NOMO-1 treated with dmso at 0.1 percent for 144 hours (cell line): ENCODE measurements at regions not wholly inside any gene's neighbourhood (a gene's known extent, or its start where the extent isn't known, plus 50 kb on each side); places are given as distances from the start of the nearest gene placed in this dataset.
"Not testable (repeated sequence)": the region's sequence is repeated elsewhere in the genome, so short reads cannot be mapped to it uniquely, and the experiment has no call there.

Source experiments
- DNase-seq: peaks from one replicate; lab custom pipeline; 2025; ENCODE audit not compliant: unreplicated experiment; lab: John Stamatoyannopoulos, UW

DNA sequence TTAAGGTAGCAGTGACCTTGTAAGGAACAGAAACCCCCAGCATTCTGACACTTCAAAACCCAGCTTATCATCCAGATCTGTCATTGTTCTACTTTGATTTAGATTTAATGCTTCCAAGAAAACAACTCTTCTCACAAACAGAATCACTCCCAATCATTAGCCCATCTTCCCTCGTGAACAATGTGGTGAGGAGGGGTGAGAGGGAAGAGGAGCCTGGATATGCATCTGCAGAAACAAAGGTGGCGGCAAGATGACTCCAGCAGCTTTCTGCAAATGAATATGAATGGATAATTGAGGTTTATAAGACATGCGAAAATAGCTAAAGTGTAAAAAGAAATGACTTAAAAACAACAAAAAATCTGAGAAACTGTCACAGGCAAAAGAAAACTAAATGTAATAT, 859.9 kb upstream of the SLC10A2 start:
- DNase-seq, result no peak

DNA sequence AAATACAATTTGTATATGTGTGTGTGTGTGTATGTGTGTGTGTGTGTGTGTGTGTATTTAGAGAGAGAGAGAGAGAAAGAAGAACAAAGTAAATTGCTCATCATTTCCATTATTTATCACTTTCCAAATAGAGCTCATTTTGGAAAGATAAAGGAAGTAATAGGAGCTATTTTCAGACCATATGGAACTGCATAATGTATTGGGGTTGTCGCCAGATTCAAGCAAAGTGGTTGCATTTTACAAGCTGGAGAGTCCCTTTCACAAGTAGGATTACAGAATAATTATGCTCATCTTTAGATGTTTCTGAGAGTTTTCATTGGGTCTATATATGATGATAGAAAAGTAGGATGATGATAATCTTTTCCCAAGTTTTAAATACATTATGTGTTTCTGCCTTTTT, 842.7 kb upstream of the SLC10A2 start:
- DNase-seq, result no peak

DNA sequence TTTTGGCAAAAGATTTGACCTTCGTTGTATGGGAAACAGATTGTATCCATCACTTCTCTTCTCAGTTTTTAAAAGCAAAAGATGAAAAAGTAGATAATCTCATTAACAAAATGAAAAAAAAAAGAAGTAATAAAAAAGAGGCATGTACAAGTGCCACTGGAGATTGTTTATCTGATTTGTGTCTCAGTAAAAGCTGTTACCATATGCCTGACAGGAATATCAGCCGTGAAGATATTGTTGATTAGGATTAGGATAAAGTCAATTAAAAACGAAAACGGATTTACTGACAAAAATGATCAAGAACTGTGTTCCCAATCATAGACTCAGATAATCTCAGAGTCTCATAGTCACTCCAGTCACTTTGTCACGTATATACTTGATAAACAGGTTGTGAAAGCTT, 842.1 kb upstream of the SLC10A2 start:
- DNase-seq, result no peak

DNA sequence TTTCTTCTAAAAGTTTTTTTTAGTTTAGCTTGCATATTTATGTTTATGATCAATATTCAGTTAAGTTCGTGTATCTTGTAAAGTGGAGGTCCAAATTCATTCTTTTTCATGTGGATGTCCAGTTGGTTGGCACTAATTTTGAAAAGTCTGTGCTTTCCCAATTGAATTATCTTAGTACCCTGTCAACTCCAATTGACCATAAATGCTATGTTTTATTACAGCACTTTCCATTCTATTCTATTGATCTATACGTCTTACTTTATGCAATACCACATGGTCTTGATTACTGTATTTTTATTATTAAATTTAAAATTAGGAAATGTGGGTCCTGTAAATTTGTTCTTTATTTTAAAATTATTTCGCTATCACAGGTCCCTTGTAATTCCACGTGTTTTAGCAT, 837.6 kb upstream of the SLC10A2 start:
- no peak for DNase-seq

DNA sequence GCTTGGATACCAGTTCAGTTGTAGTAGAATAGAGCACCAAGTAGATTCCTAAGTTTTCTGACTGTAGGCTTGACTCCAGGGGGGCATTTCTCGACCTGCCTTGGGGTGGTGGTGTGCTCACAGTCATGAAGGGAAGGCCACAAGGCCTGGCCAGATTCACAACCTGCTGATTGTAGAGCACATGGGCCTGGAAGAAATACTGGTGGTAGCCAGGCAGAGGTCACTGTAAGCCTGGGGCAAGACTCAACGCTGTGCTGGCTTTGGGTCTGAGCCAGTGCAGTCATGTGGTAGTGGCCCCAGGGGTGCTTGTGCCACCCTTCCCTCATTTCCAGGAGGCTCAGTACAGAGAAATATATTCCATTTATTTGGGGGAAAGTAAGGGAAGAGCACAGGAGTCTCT, 832.3 kb upstream of the SLC10A2 start:
- DNase-seq, result no peak

DNA sequence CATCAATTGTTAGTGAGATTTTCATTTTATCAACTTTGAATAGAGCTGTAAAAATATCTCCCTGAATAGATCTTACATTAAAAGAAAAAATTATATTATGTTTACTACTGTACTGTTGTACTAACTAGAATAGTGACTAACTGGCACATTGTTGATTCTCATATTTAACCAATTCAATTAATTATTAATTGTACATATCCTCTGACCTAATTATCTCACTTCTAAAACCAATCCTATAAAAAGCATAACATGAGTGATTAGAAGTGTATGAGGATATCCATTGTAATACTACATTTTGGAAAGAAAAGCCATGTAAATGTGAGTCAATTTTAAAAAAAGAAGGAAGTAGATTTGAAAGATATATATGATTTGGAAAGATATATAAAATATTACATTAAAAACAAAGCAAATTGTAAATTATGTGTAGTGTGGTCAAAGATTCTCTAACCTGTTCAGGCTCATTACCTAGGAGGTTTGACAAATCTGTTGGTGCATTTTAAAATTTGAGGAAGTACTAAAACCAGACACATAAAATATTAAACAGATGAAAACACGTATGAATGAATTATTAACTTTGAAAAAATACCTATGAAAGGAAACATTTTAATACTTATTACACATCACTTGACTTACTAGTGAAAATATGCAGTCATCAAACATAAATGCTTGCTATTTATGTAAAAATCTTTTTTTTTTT, 829.8 kb upstream of the SLC10A2 start:
- DNase-seq, result no peak

DNA sequence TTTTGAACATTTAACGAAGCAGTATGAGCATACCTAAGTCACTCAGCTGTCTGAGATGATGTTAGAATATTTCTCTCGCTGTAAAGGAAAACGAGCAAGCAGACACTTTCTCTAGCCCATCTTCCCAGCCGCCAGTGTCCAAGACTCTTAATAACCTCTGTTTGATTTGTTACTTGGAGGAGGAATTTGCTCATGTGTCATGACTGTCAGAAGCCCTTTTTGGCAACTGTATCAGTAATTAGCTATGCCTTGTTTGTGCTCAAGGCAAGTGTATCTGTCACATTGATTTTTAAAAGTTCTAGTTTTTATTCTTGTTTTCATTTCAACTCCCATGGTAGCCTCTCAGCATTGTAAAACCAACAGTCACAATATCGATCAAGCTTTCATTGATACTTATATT, 828.4 kb upstream of the SLC10A2 start:
- DNase-seq, result no peak

DNA sequence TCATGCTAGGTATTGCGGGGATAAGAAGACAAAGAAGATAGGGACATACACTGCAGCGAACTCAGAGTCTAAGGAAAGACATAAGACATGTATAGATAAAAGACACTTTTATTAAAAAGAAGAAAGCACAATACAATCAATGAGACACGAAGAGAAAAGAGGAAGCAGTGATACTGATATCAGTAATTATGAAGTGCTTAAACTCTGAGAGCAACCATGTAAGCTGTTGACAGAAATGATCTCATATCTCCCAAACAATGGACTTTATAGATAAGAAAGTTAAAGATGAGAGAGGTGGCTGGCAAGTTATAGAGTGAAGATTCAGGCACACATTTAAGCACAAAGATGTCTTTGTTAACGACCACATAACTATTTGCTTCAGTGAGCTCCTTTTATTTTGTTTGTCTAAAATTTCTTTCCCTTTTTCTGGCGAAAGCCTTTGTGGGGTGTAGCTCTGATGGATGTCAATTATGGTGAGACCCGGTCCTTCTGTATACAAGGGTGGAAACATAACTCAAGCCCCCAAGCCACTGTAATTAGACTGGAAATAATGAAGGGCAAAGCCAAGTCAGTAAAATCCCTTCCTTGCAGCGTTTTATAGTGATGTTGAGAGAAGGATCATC, 818.0 kb upstream of the SLC10A2 start:
- no peak for DNase-seq

DNA sequence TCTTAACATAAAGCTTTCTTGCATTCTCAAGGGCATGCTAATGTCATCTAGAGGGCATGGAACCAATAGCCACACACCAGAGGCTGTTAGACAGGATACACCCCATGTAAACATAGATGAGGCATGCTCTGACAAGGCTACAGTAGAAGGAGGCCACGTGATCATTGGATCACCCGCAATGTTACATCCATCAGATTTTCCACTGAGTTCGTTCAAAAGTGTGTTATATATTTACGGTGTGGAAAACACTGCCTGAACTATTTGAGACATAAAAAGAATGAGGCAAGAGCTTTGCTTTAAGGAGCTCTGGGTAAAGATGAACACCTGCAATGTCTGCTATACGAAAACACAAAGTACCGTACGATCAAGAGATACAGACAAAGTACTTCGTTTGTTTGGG, 817.5 kb upstream of the SLC10A2 start:
- DNase-seq, result no peak

DNA sequence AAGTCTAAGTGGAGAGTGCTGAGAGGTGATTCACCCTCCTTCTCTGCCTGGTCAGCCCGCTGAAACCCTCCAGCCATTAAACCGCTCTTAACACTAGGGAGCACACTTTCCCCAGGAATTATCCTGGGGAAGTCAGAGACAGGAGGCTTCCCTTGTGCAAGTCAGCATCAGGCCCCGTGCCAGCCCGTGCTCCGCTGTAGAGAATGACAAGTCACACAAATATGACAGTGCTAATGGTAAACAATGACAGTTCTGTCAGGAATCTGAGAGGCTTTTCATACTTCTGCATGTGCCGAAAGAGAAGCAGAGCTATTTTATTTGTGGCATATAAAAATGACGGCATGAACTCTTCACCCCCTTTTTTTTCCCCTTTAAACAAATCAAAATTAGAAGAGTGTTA, 816.9 kb upstream of the SLC10A2 start:
- peak; percentile 13 for DNase-seq

DNA sequence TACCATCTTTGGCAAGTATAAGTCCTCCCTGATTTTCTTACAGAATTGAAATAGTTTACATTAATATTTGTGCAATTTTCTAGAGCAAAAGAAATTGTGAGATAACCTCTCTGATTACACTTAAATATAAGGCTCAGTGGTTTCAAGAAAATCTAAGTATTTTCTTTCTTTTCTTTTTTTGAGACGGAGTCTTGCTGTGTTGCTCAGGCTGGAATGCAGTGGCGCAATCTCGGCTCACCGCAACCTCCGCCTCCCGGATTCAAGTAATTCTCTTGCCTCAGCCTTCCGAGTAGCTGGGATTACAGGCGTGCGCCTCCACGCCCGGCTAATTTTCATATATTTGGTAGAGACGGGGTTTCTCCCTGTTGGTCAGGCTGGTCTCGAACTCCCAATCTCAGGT, 813.9 kb upstream of the SLC10A2 start:
- DNase-seq, result not testable (repeated sequence)

DNA sequence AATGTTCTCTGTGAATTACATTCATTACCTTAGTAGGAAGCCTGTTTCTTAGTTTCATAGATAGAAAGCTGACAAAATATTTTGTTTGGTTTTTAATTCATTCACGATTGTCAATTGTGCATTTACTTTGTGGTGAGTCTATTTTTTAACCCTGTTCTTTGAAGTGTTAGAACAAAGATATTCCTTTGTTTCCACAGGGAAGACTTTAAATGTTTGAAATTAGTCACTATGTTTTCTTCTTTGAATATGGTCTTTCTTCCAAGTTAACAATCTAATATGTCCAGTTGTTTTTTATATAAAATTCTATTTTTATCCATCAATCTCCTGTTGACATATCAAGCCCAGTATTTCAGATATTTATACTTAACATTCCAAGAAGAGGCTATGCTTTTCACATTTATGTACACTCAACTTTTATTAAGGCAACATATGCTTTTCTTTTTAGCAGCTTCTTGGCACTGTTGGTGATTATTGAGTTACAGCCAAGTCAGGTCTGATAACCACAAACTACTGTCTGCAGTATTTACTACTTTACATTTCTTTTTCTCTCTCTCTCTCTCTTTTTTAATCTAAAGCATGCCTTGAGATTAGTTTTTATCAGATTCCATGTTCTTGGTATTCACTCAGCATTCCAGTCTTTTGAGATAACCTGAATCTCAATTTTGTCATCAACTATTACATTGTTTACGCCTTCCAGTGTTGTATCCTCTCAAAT, 812.8 kb upstream of the SLC10A2 start:
- no peak for DNase-seq

DNA sequence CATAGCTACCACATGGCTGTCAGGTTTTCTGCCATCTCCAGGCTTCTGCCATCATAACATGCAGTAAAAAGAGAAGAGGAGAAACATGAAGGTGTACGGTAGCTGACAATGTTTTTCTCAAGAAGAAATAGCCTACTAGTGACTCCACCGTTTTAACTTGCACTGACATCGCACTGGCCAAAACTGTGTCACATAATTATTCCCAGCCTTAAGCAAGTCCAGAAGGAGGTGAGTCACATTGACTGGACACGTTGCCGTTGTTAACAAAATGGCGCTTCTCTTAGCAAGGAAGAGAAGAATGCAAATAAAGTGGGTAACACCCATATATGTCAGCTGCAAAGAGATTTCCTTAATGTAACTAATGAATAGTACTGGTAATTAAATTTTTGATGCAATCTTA, 810.4 kb upstream of the SLC10A2 start:
- no peak for DNase-seq

DNA sequence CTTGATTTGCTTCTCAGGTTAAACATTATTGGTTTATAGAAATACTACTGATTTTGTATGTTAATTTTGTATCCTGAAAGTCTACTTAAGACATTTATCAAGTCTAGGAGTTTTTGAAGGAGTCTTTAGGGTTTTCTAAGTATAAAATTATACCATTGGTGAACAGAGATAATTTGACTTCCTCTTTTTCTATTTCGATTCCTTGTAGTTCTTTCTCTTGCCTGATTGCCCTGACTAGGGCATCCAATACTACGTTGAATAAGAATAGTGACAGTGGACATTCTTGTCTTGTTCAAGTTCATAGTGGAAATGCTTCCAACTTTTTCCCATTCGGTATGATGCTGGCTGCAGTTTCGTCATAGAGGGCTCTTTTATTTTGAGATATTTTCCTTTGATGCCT, 807.5 kb upstream of the SLC10A2 start:
- no peak for DNase-seq

DNA sequence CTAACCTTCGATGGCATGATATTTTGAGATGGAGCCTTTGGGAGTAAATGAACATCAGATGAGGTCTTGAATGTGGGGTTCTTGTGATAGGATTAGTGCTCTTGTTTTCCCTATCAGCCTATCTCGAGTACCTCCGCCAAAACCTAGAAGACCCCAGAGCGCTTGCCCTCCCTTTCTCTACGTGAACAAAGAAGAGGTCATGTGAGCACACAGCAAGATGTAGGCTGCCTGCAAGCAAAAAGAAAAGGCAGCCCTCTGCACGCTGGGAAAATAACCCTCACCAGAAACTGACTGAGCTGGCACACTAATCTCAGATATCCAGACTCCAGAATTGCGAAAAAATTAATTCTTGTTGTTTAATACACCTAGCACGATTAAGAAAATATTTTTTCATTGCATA, 799.8 kb upstream of the SLC10A2 start:
- DNase-seq, result no peak

DNA sequence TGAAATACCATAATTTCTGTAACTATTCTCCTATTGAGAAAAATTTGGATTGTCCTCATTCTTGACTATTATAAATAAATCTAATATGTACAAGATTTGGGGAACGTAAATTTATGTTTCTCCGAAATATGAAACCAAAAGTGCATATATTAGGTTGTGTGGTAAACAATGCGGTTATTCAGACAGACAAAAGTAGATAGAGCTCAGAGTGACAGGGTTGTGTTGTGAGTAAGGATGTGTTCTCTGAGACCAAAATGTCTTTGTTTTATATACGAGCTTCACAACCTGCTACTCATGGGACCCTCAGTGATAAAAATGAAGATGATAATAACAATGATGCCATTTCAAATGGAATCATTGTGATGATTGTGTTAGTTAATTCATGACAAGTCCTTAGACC, 796.3 kb upstream of the SLC10A2 start:
- DNase-seq, result no peak

DNA sequence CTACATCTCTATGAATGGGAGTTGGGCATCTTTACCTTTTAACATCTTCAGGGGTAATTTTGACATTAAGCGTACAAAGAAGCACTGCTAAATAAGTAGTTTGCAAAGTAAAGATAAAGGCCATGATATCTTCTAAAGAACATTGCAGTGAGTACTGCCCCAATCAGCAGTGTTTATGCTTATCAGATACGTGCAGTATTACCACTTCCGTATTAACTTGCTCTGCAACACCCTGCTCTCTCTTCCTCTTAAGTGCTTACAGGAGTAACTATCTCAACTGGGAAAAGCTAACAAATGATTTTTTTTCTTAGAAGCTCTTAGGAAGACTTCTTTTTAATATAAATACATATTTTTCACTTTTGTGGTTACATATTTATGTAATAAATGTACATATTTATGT, 793.7 kb upstream of the SLC10A2 start:
- DNase-seq, result no peak

DNA sequence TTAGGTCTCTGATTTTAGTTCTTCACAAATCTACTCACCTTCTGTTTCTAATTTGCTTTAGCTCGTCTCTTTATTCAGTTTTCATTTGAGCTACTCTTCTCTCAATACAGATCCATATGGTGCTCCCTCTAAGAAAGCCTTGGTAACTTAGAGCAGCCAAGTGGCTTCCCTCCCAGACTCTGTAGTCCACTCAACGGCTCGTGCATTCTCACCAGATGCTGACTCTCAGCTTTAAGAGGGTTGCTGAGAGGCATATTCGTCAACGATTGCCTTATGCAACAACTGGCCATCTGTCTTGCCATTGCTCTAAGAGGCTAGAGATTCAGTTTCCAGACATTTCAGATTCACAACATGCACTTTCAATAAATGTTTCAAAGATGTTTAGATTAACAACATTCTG, 785.8 kb upstream of the SLC10A2 start:
- DNase-seq, result no peak

DNA sequence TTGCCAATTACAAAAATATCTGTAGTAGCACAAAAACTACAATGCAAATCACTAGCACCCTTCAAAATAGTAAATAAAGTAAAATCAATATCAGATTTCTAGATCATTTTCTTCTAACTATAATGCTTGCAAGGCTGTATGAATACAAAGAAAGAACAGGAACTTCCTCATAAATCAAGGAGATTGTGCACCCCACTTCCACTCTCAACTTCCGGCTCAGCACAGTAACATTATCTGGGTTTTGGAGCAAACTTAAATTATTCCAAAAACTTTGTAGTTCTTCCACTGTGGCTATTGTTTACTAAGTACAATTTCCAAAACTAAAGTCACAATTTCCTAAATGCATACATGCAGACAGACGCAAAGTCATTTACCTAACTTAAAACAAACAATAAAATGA, 778.3 kb upstream of the SLC10A2 start:
- no peak for DNase-seq

DNA sequence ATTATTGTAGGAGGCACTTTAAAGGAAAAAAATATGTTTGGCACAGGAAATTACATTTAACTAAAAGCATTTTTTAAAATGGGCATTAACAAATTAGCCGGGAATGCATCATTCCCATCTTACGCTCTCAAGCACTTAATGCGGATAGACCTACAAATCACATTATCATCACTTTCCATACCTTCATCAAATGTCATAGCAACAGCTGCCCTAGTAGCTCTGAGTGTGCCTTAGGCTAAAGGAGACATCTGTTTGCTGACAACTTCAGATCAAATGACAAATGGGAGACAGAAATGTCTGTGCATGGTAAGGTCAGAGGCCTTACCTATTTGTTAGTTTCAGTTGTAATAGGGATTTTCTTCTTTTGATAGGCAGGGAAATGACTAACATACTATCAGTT, 773.2 kb upstream of the SLC10A2 start:
- DNase-seq, result no peak

DNA sequence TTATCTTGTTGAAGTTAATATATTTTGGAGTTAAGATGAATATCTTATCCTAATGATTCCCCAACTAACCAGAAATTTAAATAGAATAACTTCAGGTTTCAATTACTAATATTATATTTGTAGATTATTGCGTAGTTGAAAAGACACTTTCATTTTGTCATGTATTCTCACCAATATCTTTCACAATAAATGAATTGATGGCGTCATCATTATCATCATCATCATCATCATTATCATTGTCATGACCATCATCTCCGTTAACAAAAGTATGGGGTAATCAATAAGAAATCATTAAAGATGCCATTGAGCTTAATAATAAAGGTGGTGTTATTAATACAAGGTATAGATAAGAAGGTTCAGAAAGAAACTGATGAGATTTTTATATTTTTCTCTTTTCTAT, 768.8 kb upstream of the SLC10A2 start:
- DNase-seq, result no peak

DNA sequence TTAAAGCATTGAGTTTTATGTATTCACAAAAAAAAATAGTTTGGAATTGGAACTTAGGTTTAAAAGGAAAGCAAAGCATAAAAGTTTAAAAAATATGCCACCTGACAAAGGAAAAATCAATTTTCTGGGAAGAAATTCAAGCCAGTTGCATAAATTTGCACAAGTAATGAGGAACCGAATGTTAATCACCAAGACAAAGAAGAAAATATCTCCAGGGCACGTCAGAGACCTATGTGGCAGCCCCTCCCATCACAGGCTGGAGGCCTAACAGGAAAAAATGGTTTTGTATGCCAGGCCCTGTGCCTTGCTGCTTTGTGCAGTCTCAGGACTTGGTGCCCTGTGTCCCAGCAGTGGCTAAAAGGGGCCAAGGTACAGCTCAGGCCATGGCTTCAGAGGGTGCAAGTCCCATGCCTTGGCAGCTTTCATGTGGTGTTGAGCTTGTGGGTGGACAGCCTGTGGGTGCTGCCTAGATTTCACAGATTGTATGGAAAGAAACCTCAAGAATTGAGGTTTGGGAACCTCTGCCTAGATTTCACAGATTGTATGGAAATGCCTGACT, 767.2 kb upstream of the SLC10A2 start:
- no peak for DNase-seq
